Adrenal gland (tissue), 5 donors: ENCODE measurements at regions not wholly inside any gene's neighbourhood (a gene's known extent, or its start where the extent isn't known, plus 50 kb on each side); places are given as distances from the start of the nearest gene placed in this dataset.

Source experiments
- POLR2A ChIP-seq, 2 donors: fragments of 450-650 bp; IDR thresholded peaks; one replicate each; pipeline ENCODE4 v1.6.1; 2017; ENCODE audit warnings: antibody characterized with exemption in 2 of 2, mild to moderate bottlenecking in 2 of 2, moderate library complexity in 1 of 2
- TF ChIP-seq, protein P1 (sequence below), 6 experiments: fragments of 450-650 bp in 4 of 6; fragments of 200-600 bp in 2 of 6; sonication (generic) in 1 of 6; IDR thresholded peaks; 1 replicate in 5 of 6; 2 replicates in 1 of 6; pipeline versions ENCODE4 v1.5.1 to v1.8.0; 2016 to 2021; ENCODE audit warnings: antibody characterized with exemption in 6 of 6, mild to moderate bottlenecking in 2 of 6, moderate library complexity in 1 of 6
- donor health status: DM: no; HTN: no; CAD: no.

DNA sequence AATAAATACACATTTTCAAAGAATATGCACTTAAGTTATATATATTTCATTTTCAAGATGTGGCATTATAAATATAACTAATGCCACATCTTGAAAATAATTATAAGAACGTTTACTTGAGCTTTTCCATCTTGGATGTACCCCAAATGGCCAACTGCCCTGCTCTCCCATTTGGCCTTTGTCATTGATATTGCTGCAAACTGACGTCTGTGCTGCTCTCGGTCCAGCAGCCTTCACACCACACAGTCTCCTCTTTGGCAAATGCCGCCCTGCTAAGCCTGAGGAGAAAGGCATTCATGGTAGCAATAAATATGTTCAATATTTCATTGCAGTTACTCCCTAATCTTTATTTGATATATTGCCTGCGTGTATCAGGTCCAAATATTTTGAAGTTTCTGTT is 384.6 kb upstream of the ADARB2 start:
- TF ChIP-seq, protein P1, sequence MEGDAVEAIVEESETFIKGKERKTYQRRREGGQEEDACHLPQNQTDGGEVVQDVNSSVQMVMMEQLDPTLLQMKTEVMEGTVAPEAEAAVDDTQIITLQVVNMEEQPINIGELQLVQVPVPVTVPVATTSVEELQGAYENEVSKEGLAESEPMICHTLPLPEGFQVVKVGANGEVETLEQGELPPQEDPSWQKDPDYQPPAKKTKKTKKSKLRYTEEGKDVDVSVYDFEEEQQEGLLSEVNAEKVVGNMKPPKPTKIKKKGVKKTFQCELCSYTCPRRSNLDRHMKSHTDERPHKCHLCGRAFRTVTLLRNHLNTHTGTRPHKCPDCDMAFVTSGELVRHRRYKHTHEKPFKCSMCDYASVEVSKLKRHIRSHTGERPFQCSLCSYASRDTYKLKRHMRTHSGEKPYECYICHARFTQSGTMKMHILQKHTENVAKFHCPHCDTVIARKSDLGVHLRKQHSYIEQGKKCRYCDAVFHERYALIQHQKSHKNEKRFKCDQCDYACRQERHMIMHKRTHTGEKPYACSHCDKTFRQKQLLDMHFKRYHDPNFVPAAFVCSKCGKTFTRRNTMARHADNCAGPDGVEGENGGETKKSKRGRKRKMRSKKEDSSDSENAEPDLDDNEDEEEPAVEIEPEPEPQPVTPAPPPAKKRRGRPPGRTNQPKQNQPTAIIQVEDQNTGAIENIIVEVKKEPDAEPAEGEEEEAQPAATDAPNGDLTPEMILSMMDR (IDR thresholded peaks at IDR 0.05), result no peak
- no peak for TF ChIP-seq POLR2A (IDR thresholded peaks at IDR 0.05)
